BE2C (cell line): ENCODE measurements at regions not wholly inside any gene's neighbourhood (a gene's known extent, or its start where the extent isn't known, plus 50 kb on each side); places are given as distances from the start of the nearest gene placed in this dataset.

Experiments
- DNase-seq: peaks from one replicate; pipeline ENCODE4 v3.0.0-alpha.2; 2020
- H3K27me3 ChIP-seq: fragments of 250-450 bp; sonication (Bioruptor Pico); 2 replicates; pipeline ENCODE4 v1.5.1; 2020; ENCODE audit warnings: mild to moderate bottlenecking
- H3K36me3 ChIP-seq: fragments of 250-450 bp; sonication (Bioruptor Pico); 2 replicates; pipeline ENCODE4 v1.5.1; 2020; ENCODE audit warnings: mild to moderate bottlenecking
- H3K4me1 ChIP-seq: fragments of 250-450 bp; sonication (Bioruptor Pico); 2 replicates; pipeline ENCODE4 v1.5.1; 2020
- H3K4me3 ChIP-seq: 2 replicates; pipeline ENCODE4 v1.5.1; 2011; ENCODE audit warnings: low read depth, low read length
- H3K9me3 ChIP-seq: fragments of 250-450 bp; sonication (Bioruptor Pico); 2 replicates; pipeline ENCODE4 v1.5.1; 2020
- TF ChIP-seq, protein P1 (sequence below): IDR thresholded peaks from 2 replicates; pipeline ENCODE4 v1.5.1; 2012; ENCODE audit warnings: mild to moderate bottlenecking, low read depth, low read length

DNA sequence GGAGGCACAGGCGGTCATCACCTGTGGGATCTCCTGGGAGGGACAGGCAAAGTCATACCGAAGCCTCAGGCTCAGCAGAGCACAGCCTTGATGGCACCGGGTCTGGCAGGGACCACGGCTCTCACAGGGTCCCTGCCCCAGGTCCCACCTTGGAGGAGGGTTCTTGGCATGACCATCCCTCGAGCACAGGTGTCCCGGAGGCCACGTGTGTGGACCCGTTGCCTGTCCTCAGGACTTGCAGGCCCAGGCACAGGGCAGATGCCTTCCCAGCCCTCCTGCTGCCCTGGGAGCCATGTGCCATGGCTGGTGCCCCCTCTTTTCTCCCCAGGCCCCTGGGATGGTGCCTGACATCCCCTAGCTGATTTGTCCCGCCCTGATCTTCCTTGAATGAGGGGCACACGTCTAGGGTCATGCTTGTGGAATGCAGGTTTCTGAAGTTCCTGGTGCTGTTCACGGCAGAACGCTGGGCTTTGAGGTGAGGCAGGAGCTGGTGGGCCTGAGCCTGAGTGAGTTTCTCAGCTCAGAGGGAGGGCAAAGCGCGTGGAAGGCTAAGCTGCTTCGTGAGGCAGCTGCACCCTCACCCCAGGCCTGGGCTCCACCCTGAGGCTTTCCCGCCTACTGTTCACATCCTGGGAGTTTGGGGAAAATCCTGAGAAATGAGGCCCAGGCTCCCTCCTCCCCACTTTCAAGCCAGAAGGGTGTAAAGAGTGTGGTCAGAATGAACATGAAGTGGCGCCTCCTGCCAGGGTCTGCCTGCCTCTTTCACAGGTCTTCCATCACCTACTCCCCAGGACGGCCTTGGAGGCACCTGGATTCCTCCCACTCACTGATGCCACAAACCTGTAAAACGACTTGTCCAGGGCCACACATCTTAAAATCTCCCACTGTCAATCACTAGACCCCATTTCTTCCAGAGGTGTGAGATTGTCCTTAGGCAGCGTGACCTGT is 325.8 kb upstream of the B3GAT1 start:
- H3K27me3 ChIP-seq = peaks cover 3% of the 10 kb centered on the region; the same call in 1 of the 2 replicates
- TF ChIP-seq, protein P1, sequence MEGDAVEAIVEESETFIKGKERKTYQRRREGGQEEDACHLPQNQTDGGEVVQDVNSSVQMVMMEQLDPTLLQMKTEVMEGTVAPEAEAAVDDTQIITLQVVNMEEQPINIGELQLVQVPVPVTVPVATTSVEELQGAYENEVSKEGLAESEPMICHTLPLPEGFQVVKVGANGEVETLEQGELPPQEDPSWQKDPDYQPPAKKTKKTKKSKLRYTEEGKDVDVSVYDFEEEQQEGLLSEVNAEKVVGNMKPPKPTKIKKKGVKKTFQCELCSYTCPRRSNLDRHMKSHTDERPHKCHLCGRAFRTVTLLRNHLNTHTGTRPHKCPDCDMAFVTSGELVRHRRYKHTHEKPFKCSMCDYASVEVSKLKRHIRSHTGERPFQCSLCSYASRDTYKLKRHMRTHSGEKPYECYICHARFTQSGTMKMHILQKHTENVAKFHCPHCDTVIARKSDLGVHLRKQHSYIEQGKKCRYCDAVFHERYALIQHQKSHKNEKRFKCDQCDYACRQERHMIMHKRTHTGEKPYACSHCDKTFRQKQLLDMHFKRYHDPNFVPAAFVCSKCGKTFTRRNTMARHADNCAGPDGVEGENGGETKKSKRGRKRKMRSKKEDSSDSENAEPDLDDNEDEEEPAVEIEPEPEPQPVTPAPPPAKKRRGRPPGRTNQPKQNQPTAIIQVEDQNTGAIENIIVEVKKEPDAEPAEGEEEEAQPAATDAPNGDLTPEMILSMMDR = no peak
- no peak for DNase-seq
- no peaks in the 10 kb centered on the region for H3K36me3 ChIP-seq
- H3K4me3 ChIP-seq = no peak overlapping the region
- no peaks in the 10 kb centered on the region for H3K9me3 ChIP-seq
- no peaks in the 10 kb centered on the region; the same call in 1 of the 2 replicates for H3K4me1 ChIP-seq

DNA sequence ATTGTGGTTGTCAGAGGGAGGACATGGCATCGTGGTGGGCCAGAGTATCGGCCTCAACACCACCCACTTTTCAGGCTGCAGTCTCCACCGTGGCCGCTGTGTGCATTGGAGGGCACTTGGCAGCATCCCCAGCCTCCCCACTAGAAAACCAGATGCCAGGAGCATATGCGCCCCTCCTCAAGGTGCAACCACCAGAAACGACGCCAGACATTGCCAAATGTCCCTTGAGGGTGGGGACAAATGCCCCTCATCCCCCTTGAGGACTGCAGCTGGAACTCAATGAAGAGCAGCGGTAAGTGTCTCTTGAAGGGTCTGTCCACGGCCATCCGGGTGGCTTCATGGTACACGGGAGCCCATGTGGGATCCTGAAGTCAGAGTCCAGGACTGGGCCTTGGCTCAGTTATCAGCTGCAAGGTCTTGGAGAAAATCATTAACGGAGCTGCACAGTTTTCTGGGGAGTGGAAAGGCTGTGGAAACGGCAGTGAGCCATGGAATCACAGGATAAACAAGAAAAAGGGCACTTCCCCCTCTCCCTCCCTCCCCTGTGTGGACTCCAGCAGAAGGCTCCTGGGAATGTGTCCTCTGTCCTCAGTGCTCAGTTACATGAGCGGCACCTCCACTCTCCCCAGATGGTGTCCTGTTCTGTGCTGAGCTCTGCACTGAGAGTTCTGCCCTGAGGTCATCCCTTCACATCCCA is 324.4 kb upstream of the B3GAT1 start:
- no peaks in the 10 kb centered on the region for H3K36me3 ChIP-seq
- H3K9me3 ChIP-seq = no peaks in the 10 kb centered on the region
- H3K27me3 ChIP-seq = peaks cover 3% of the 10 kb centered on the region; the same call in 1 of the 2 replicates
- no peaks in the 10 kb centered on the region; the same call in 1 of the 2 replicates for H3K4me1 ChIP-seq
- TF ChIP-seq, protein P1 = no peak
- no peak overlapping the region for H3K4me3 ChIP-seq
- DNase-seq = no peak

DNA sequence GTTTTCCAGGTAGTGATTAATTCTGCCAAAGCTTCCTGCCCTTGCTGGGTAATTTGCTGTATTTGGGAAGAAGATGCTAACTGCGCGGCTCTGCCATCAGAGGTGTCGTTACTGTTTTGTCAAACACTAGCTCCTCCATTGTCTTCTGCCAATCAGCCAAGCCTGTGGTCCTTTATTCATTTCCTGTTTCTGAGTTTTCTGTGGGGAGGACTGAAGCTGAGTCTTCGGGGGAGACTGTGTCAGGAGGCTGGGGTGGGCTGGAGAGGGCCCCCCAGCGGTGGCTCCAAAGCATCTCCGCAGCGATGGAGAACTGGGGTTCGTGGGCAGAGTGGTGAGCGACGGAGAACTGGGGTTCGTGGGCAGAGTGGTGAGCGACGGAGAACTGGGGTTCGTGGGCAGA is 322.9 kb upstream of the B3GAT1 start:
- H3K4me1 ChIP-seq = no peaks in the 10 kb centered on the region; the same call in 1 of the 2 replicates
- TF ChIP-seq, protein P1 = no peak
- H3K36me3 ChIP-seq = no peaks in the 10 kb centered on the region
- no peak for DNase-seq
- H3K27me3 ChIP-seq = peaks cover 3% of the 10 kb centered on the region; the same call in 1 of the 2 replicates
- H3K4me3 ChIP-seq = no peak overlapping the region
- H3K9me3 ChIP-seq = no peaks in the 10 kb centered on the region

DNA sequence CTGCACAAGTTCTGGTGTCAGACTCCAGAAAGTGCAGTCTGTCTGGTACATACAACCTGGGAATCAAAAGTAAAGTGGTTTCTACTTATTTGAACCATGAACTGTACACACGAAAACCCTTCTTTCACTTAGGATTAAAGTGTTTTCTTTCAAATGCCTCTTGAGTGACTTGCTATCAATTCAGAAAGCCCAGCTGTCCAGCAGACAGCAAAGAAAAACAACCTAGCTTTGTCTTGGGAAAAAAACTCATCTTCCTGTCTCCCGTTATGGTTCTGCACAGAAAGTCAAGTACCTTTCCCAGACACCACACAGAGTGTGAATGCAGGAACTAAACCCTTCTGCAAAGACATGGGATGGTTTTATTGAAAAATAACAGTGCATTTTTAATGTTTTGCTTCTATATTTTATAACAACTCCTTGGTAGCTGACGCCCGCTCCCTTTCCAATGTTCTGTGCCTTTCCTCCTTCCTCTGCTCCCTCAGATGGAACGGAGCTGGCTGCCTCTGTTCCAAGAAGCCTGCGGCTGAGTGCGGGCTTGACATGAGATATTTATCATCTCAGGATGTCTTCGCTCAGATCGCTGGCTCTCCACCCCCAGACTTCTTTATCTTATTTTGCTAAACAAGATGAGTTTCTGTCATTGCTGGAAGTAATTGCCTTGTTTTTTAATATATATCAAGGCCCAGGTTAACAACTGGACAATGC is 322.3 kb upstream of the B3GAT1 start:
- peaks cover 3% of the 10 kb centered on the region; the same call in 1 of the 2 replicates for H3K27me3 ChIP-seq
- no peak for DNase-seq
- no peaks in the 10 kb centered on the region for H3K36me3 ChIP-seq
- H3K4me1 ChIP-seq = no peaks in the 10 kb centered on the region
- TF ChIP-seq, protein P1 = no peak
- H3K9me3 ChIP-seq = no peaks in the 10 kb centered on the region
- no peak overlapping the region for H3K4me3 ChIP-seq

DNA sequence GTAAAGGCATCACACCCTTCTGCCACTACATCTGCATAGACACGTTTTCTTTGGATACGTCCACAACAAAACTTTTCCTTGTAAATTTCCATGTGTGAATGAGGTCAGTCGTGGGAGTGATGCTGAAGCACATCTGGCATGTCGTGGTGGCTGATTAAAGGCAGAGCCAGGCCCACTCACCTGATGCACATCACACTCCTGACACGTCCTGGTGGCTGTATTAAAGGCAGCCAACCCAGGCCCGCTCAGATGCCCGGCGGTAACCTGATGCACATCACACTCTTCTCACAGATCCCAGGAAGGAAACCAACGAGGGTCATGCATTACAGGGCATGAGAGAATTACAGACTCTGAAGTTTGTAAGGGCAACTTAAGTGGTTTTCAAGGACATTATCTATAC is 321.6 kb upstream of the B3GAT1 start:
- H3K36me3 ChIP-seq = no peaks in the 10 kb centered on the region
- no peaks in the 10 kb centered on the region for H3K4me1 ChIP-seq
- TF ChIP-seq, protein P1 = no peak
- peaks cover 3% of the 10 kb centered on the region; the same call in 1 of the 2 replicates for H3K27me3 ChIP-seq
- no peaks in the 10 kb centered on the region for H3K9me3 ChIP-seq
- no peak overlapping the region for H3K4me3 ChIP-seq
- DNase-seq = no peak
